SK-N-SH treated with all-trans-retinoic acid at 6 μM for 48 hours (cell line): ENCODE measurements at regions not wholly inside any gene's neighbourhood (a gene's known extent, or its start where the extent isn't known, plus 50 kb on each side); places are given as distances from the start of the nearest gene placed in this dataset.

ENCODE experiments used
- ATAC-seq: fragments of 200-7000 bp; cut with Tn5 transposase; 3 replicates; pipeline ENCODE4 v1.9.1; 2020; ENCODE audit warnings: mild to moderate bottlenecking, moderate library complexity
- ARNTL ChIP-seq: fragments of 450-650 bp; formaldehyde crosslinking; IDR thresholded peaks from 2 replicates; pipeline ENCODE4 v1.5.0; 2020; ENCODE audit warnings: low read depth, mild to moderate bottlenecking, moderate library complexity, borderline replicate concordance
- BACH2 ChIP-seq: fragments of 250-450 bp; sonication (Bioruptor Pico); IDR thresholded peaks from 2 replicates; pipeline ENCODE4 v1.9.0; 2021; ENCODE audit warnings: mild to moderate bottlenecking, borderline replicate concordance
- CSDC2 ChIP-seq: fragments of 250-450 bp; sonication (Bioruptor Pico); IDR thresholded peaks from 2 replicates; pipeline ENCODE4 v1.5.0; 2020; ENCODE audit warnings: mild to moderate bottlenecking, moderate library complexity
- ESRRG ChIP-seq: fragments of 250-450 bp; sonication (Bioruptor Pico); IDR thresholded peaks from 2 replicates; pipeline ENCODE4 v1.6.1; 2021; ENCODE audit warnings: mild to moderate bottlenecking
- GLIS3 ChIP-seq: fragments of 250-450 bp; sonication (Bioruptor Pico); IDR thresholded peaks from 2 replicates; pipeline ENCODE4 v1.5.0; 2020; ENCODE audit warnings: mild to moderate bottlenecking, moderate library complexity
- ISL1 ChIP-seq: fragments of 250-450 bp; sonication (Bioruptor Pico); IDR thresholded peaks from 2 replicates; pipeline ENCODE4 v2.1.2; 2022; ENCODE audit warnings: mild to moderate bottlenecking, moderate library complexity
- OSR1 ChIP-seq: fragments of 250-450 bp; sonication (Bioruptor Pico); IDR thresholded peaks from 2 replicates; pipeline ENCODE4 v1.8.0; 2022; ENCODE audit warnings: moderate library complexity, mild to moderate bottlenecking, inconsistent platforms
- PPARA ChIP-seq: fragments of 250-450 bp; sonication (Bioruptor Pico); IDR thresholded peaks from 2 replicates; pipeline ENCODE4 v1.5.0; 2020; ENCODE audit warnings: mild to moderate bottlenecking, borderline replicate concordance
- RARB ChIP-seq: fragments of 250-450 bp; sonication (Bioruptor Pico); IDR thresholded peaks from 2 replicates; pipeline ENCODE4 v1.8.0; 2021; ENCODE audit warnings: mild to moderate bottlenecking, moderate library complexity
- SNAI2 ChIP-seq: fragments of 250-450 bp; sonication (Bioruptor Pico); IDR thresholded peaks from 2 replicates; pipeline ENCODE4 v1.5.0; 2020; ENCODE audit warnings: mild to moderate bottlenecking, moderate library complexity
- TCF4 ChIP-seq: fragments of 250-450 bp; sonication (Bioruptor Pico); IDR thresholded peaks from 2 replicates; pipeline ENCODE4 v1.8.0; 2021; ENCODE audit warnings: mild to moderate bottlenecking, moderate library complexity, borderline replicate concordance
- TOX ChIP-seq: fragments of 250-450 bp; sonication (Bioruptor Pico); IDR thresholded peaks from 2 replicates; pipeline ENCODE4 v1.8.0; 2021; ENCODE audit warnings: mild to moderate bottlenecking, moderate library complexity, borderline replicate concordance
- TSHZ2 ChIP-seq: fragments of 250-450 bp; sonication (Bioruptor Pico); IDR thresholded peaks from 2 replicates; pipeline ENCODE4 v1.5.0; 2020; ENCODE audit warnings: mild to moderate bottlenecking, moderate library complexity
- ZC3H10 ChIP-seq: fragments of 250-450 bp; sonication (Bioruptor Pico); IDR thresholded peaks from 2 replicates; pipeline ENCODE4 v1.5.1; 2021; ENCODE audit warnings: mild to moderate bottlenecking, moderate library complexity
- ZFP3 ChIP-seq: fragments of 250-450 bp; sonication (Bioruptor Pico); IDR thresholded peaks from 2 replicates; pipeline ENCODE4 v1.5.0; 2020; ENCODE audit warnings: mild to moderate bottlenecking, moderate library complexity
- ZFP30 ChIP-seq: fragments of 450-650 bp; formaldehyde crosslinking; IDR thresholded peaks from 2 replicates; pipeline ENCODE4 v1.5.0; 2022; ENCODE audit warnings: mild to moderate bottlenecking, moderate library complexity
- ZNF565 ChIP-seq: fragments of 450-650 bp; formaldehyde crosslinking; conservative IDR thresholded peaks from 2 replicates; pipeline ENCODE4 v1.5.0; 2020; ENCODE audit warnings: low read depth, mild to moderate bottlenecking, moderate library complexity
- ZNF70 ChIP-seq: fragments of 450-650 bp; formaldehyde crosslinking; IDR thresholded peaks from 2 replicates; pipeline ENCODE4 v1.5.0; 2020; ENCODE audit warnings: mild to moderate bottlenecking, moderate library complexity
- ZNF8 ChIP-seq: fragments of 450-650 bp; formaldehyde crosslinking; IDR thresholded peaks from 2 replicates; pipeline ENCODE4 v1.5.0; 2020; ENCODE audit warnings: mild to moderate bottlenecking, moderate library complexity
- TF ChIP-seq, protein P1 (sequence below): fragments of 250-450 bp; sonication (Bioruptor Pico); IDR thresholded peaks from 2 replicates; pipeline ENCODE4 v1.8.0; 2021; ENCODE audit warnings: low read depth, mild to moderate bottlenecking, moderate library complexity, borderline replicate concordance
- TF ChIP-seq, protein P2 (sequence below): fragments of 250-450 bp; sonication (Bioruptor Pico); IDR thresholded peaks from 2 replicates; pipeline ENCODE4 v1.8.0; 2020; ENCODE audit warnings: mild to moderate bottlenecking, moderate library complexity, borderline replicate concordance
- TF ChIP-seq, protein P3 (sequence below): fragments of 250-450 bp; sonication (Bioruptor Pico); IDR thresholded peaks from 2 replicates; pipeline ENCODE4 v1.5.1; 2021; ENCODE audit warnings: mild to moderate bottlenecking, moderate library complexity
- TF ChIP-seq, protein P4 (sequence below): fragments of 250-450 bp; sonication (Bioruptor Pico); IDR thresholded peaks from 2 replicates; pipeline ENCODE4 v1.5.1; 2020; ENCODE audit warnings: low read depth, mild to moderate bottlenecking, moderate library complexity

- ATAC-seq: no peak
- no peak for TF ChIP-seq OSR1 (CRISPR knock-in tag)
- TF ChIP-seq, protein P1, sequence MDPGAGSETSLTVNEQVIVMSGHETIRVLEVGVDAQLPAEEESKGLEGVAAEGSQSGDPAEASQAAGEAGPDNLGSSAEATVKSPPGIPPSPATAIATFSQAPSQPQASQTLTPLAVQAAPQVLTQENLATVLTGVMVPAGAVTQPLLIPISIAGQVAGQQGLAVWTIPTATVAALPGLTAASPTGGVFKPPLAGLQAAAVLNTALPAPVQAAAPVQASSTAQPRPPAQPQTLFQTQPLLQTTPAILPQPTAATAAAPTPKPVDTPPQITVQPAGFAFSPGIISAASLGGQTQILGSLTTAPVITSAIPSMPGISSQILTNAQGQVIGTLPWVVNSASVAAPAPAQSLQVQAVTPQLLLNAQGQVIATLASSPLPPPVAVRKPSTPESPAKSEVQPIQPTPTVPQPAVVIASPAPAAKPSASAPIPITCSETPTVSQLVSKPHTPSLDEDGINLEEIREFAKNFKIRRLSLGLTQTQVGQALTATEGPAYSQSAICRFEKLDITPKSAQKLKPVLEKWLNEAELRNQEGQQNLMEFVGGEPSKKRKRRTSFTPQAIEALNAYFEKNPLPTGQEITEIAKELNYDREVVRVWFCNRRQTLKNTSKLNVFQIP: no peak
- TF ChIP-seq, protein P2, sequence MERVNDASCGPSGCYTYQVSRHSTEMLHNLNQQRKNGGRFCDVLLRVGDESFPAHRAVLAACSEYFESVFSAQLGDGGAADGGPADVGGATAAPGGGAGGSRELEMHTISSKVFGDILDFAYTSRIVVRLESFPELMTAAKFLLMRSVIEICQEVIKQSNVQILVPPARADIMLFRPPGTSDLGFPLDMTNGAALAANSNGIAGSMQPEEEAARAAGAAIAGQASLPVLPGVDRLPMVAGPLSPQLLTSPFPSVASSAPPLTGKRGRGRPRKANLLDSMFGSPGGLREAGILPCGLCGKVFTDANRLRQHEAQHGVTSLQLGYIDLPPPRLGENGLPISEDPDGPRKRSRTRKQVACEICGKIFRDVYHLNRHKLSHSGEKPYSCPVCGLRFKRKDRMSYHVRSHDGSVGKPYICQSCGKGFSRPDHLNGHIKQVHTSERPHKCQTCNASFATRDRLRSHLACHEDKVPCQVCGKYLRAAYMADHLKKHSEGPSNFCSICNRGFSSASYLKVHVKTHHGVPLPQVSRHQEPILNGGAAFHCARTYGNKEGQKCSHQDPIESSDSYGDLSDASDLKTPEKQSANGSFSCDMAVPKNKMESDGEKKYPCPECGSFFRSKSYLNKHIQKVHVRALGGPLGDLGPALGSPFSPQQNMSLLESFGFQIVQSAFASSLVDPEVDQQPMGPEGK: no peak
- TF ChIP-seq ISL1 (CRISPR knock-in tag): no peak
- TF ChIP-seq, protein P3, sequence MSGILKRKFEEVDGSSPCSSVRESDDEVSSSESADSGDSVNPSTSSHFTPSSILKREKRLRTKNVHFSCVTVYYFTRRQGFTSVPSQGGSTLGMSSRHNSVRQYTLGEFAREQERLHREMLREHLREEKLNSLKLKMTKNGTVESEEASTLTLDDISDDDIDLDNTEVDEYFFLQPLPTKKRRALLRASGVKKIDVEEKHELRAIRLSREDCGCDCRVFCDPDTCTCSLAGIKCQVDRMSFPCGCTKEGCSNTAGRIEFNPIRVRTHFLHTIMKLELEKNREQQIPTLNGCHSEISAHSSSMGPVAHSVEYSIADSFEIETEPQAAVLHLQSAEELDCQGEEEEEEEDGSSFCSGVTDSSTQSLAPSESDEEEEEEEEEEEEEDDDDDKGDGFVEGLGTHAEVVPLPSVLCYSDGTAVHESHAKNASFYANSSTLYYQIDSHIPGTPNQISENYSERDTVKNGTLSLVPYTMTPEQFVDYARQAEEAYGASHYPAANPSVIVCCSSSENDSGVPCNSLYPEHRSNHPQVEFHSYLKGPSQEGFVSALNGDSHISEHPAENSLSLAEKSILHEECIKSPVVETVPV (CRISPR knock-in tag): no peak
- no peak for TF ChIP-seq ZFP3 (CRISPR knock-in tag)
- TF ChIP-seq ZFP30: no peak
- no peak for TF ChIP-seq TOX (CRISPR knock-in tag)
- no peak for TF ChIP-seq ESRRG (CRISPR knock-in tag)
These were observed 169.6 kb downstream of the POM121L12 start for GRCh38 chr7:53205006-53205405.

DNA sequence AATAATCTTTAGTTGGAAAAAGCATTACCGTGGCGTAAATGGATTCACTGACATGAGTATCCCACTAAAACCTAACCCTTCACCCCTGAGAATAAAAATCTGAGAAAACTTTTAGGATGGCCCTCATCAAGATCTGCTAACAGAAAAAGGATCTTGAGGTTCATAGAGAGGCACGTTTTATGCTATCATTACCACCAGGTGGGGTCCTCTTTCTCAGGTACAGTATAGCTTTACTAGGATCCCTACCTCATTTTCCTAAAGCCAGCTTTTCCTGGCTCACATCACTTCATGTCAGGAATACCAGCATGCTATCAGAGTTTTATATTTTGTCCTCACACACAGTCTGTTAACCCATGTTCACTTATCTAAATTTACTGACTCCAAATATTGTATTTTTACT, 173.7 kb downstream of the POM121L12 start:
- TF ChIP-seq ZNF565 (CRISPR knock-in tag) (no peak), SNAI2 (no peak), ISL1 (CRISPR knock-in tag) (no peak), ZNF70 (CRISPR knock-in tag) (no peak), TOX (CRISPR knock-in tag) (no peak), ZFP30 (no peak), ESRRG (CRISPR knock-in tag) (no peak), CSDC2 (no peak), RARB (CRISPR knock-in tag) (no peak), ZNF8 (CRISPR knock-in tag) (no peak), GLIS3 (CRISPR knock-in tag) (no peak), PPARA (CRISPR knock-in tag) (no peak), ARNTL (CRISPR knock-in tag) (no peak)
- TF ChIP-seq, protein P4, sequence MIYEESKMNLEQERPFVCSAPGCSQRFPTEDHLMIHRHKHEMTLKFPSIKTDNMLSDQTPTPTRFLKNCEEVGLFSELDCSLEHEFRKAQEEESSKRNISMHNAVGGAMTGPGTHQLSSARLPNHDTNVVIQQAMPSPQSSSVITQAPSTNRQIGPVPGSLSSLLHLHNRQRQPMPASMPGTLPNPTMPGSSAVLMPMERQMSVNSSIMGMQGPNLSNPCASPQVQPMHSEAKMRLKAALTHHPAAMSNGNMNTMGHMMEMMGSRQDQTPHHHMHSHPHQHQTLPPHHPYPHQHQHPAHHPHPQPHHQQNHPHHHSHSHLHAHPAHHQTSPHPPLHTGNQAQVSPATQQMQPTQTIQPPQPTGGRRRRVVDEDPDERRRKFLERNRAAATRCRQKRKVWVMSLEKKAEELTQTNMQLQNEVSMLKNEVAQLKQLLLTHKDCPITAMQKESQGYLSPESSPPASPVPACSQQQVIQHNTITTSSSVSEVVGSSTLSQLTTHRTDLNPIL (CRISPR knock-in tag): no peak
- TF ChIP-seq, protein P3 (CRISPR knock-in tag): no peak
- TF ChIP-seq, protein P2: no peak
- TF ChIP-seq, all 23 proteins: peak for 0
- no peak for ATAC-seq

GRCh38 chr7:53214463-53214862, 179.0 kb downstream of the POM121L12 start:
- no peak for ATAC-seq
- TF ChIP-seq ZFP30 (no peak), ZFP3 (CRISPR knock-in tag) (no peak), ZNF70 (CRISPR knock-in tag) (no peak), ARNTL (CRISPR knock-in tag) (no peak), SNAI2 (no peak), GLIS3 (CRISPR knock-in tag) (no peak), CSDC2 (no peak), PPARA (CRISPR knock-in tag) (no peak), ZNF565 (CRISPR knock-in tag) (no peak), TSHZ2 (CRISPR knock-in tag) (no peak), BACH2 (CRISPR knock-in tag) (no peak), ZC3H10 (CRISPR knock-in tag) (no peak), RARB (CRISPR knock-in tag) (no peak), ESRRG (CRISPR knock-in tag) (no peak), TCF4 (no peak), ZNF8 (CRISPR knock-in tag) (no peak)
- TF ChIP-seq, protein P3 (CRISPR knock-in tag): no peak
